GM23338 (cell line): ENCODE measurements at regions not wholly inside any gene's neighbourhood (a gene's known extent, or its start where the extent isn't known, plus 50 kb on each side); places are given as distances from the start of the nearest gene placed in this dataset.

Experiments used
- ATAC-seq: fragments of 200-7000 bp; cut with Tn5 transposase; 3 replicates; pipeline ENCODE4 v1.9.1; 2020
- DNase-seq: peaks from one replicate; pipeline ENCODE4 v3.0.0-alpha.2; 2015; ENCODE audit warnings: low spot score
- H2AFZ ChIP-seq: fragments of 200-600 bp; sonication (generic); 2 replicates; pipeline ENCODE4 v1.8.0; 2016; ENCODE audit warnings: antibody characterized with exemption, mild to moderate bottlenecking, moderate library complexity
- H3F3A ChIP-seq: fragments of 200-600 bp; sonication (generic); replicated peaks from 2 replicates; pipeline ENCODE4 v1.8.0; 2017; ENCODE audit warnings: antibody characterized with exemption, mixed run types, low read depth
- H3K27ac ChIP-seq: fragments of 200-600 bp; sonication (generic); 2 replicates; pipeline ENCODE4 v1.6.1; 2016; ENCODE audit warnings: low read depth
- H3K27me3 ChIP-seq: fragments of 200-600 bp; sonication (generic); 2 replicates; pipeline ENCODE4 v1.8.0; 2016; ENCODE audit warnings: mild to moderate bottlenecking, mixed run types, moderate library complexity; ENCODE audit not compliant: insufficient read depth
- H3K36me3 ChIP-seq: fragments of 200-600 bp; sonication (generic); 2 replicates; pipeline ENCODE4 v1.8.0; 2016; ENCODE audit warnings: mild to moderate bottlenecking; ENCODE audit not compliant: insufficient read depth
- H3K4me1 ChIP-seq: fragments of 200-600 bp; sonication (generic); 2 replicates; pipeline ENCODE4 v1.8.0; 2016; ENCODE audit warnings: mild to moderate bottlenecking, moderate library complexity; ENCODE audit not compliant: insufficient read depth
- H3K4me2 ChIP-seq: fragments of 200-600 bp; sonication (generic); 2 replicates; pipeline ENCODE4 v1.7.1; 2017; ENCODE audit warnings: mixed run types
- H3K4me3 ChIP-seq: fragments of 200-600 bp; sonication (generic); 2 replicates; pipeline ENCODE4 v1.6.1; 2016; ENCODE audit warnings: mixed run types
- H3K79me2 ChIP-seq: fragments of 200-600 bp; sonication (generic); replicated peaks from 2 replicates; pipeline ENCODE4 v1.8.0; 2017; ENCODE audit warnings: mild to moderate bottlenecking; ENCODE audit not compliant: insufficient read depth
- H3K9me2 ChIP-seq: fragments of 200-600 bp; sonication (generic); 2 replicates; pipeline ENCODE4 v1.8.0; 2017; ENCODE audit not compliant: insufficient read depth
- H4K20me1 ChIP-seq: fragments of 200-600 bp; sonication (generic); replicated peaks from 2 replicates; pipeline ENCODE4 v1.8.0; 2017; ENCODE audit warnings: mild to moderate bottlenecking; ENCODE audit not compliant: insufficient read depth
- H3K27ac Mint-ChIP-seq: 2 replicates; pipeline ENCODE4 v1.8.0; 2020; ENCODE audit warnings: inconsistent platforms, mild to moderate bottlenecking, moderate library complexity, mixed read lengths
- H3K27me3 Mint-ChIP-seq: 3 replicates; pipeline ENCODE4 v1.8.0; 2022; ENCODE audit warnings: low read depth, mild to moderate bottlenecking, moderate library complexity, mixed read lengths, inconsistent platforms; ENCODE audit not compliant: insufficient read depth, poor library complexity
- H3K36me3 Mint-ChIP-seq: 3 replicates; pipeline ENCODE4 v1.8.0; 2021; ENCODE audit warnings: low read depth, mild to moderate bottlenecking, inconsistent platforms, moderate library complexity, mixed read lengths
- H3K4me1 Mint-ChIP-seq: 3 replicates; pipeline ENCODE4 v1.8.0; 2020; ENCODE audit warnings: mild to moderate bottlenecking, inconsistent platforms, mixed read lengths
- H3K4me3 Mint-ChIP-seq: 3 replicates; pipeline ENCODE4 v1.8.0; 2021; ENCODE audit warnings: moderate library complexity, mild to moderate bottlenecking, inconsistent platforms, mixed read lengths
- H3K9me3 Mint-ChIP-seq: 3 replicates; pipeline ENCODE4 v1.8.0; 2020; ENCODE audit warnings: moderate library complexity, mild to moderate bottlenecking, inconsistent platforms, mixed read lengths
- CREB1 ChIP-seq: fragments of 250-450 bp; sonication (Bioruptor Pico); IDR thresholded peaks from 2 replicates; pipeline ENCODE4 v1.5.0; 2020; ENCODE audit warnings: low read depth, mild to moderate bottlenecking, moderate library complexity
- ETS1 ChIP-seq: IDR thresholded peaks from 2 replicates; pipeline ENCODE4 v1.6.1; 2016; ENCODE audit warnings: antibody characterized with exemption
- NANOG ChIP-seq: IDR thresholded peaks from 2 replicates; pipeline ENCODE4 v1.6.1; 2016; ENCODE audit warnings: antibody characterized with exemption, borderline replicate concordance
- POLR2AphosphoS5 ChIP-seq: IDR thresholded peaks from 2 replicates; pipeline ENCODE4 v1.6.1; 2016; ENCODE audit warnings: antibody characterized with exemption, low read depth
- STAT1 ChIP-seq: IDR thresholded peaks from one replicate; pipeline ENCODE4 v1.6.1; 2016; ENCODE audit warnings: antibody characterized with exemption; ENCODE audit not compliant: unreplicated experiment
- ZNF331 ChIP-seq: fragments of 250-450 bp; sonication (Bioruptor Pico); IDR thresholded peaks from 2 replicates; pipeline ENCODE4 v1.5.0; 2020; ENCODE audit warnings: low read depth, mild to moderate bottlenecking, moderate library complexity
- TF ChIP-seq, protein P1 (sequence below): fragments of 250-450 bp; sonication (Bioruptor Pico); IDR thresholded peaks from 2 replicates; pipeline ENCODE4 v1.5.0; 2020; ENCODE audit warnings: mild to moderate bottlenecking, moderate library complexity
- TF ChIP-seq, protein P2 (sequence below): IDR thresholded peaks from one replicate; pipeline ENCODE4 v1.6.1; 2018; ENCODE audit warnings: antibody characterized with exemption; ENCODE audit not compliant: unreplicated experiment

DNA sequence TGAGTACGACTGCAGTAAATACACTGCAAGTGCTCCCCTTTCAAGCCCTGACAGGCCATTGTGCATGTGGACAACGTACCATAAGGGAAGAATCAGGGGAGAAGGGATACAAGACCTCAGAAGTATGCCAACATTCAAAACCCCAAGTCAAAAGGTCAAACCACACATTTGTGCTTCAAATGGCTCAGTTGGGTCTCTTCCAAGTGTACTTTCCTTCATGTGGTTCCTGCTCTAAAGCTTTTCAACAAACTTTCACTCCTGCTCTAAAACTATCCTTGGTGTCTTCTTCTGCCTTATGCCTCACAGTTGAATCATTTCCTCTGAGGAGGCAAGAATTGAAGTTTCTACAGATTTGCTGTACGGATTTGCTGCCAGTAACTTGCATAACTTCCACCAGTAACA lies 305.7 kb upstream of the SLIT2 start:
- H3K36me3 ChIP-seq, result no peaks in the 10 kb centered on the region
- Mint-ChIP-seq H3K27ac (peak overlapping the region; percentile 56; the same call in 1 of the 2 replicates), H3K4me3 (no peak overlapping the region), H3K27me3 (no peaks in the 10 kb centered on the region), H3K36me3 (no peaks in the 10 kb centered on the region), H3K4me1 (peaks cover 17% of the 10 kb centered on the region), H3K9me3 (no peaks in the 10 kb centered on the region)
- TF ChIP-seq, protein P1, sequence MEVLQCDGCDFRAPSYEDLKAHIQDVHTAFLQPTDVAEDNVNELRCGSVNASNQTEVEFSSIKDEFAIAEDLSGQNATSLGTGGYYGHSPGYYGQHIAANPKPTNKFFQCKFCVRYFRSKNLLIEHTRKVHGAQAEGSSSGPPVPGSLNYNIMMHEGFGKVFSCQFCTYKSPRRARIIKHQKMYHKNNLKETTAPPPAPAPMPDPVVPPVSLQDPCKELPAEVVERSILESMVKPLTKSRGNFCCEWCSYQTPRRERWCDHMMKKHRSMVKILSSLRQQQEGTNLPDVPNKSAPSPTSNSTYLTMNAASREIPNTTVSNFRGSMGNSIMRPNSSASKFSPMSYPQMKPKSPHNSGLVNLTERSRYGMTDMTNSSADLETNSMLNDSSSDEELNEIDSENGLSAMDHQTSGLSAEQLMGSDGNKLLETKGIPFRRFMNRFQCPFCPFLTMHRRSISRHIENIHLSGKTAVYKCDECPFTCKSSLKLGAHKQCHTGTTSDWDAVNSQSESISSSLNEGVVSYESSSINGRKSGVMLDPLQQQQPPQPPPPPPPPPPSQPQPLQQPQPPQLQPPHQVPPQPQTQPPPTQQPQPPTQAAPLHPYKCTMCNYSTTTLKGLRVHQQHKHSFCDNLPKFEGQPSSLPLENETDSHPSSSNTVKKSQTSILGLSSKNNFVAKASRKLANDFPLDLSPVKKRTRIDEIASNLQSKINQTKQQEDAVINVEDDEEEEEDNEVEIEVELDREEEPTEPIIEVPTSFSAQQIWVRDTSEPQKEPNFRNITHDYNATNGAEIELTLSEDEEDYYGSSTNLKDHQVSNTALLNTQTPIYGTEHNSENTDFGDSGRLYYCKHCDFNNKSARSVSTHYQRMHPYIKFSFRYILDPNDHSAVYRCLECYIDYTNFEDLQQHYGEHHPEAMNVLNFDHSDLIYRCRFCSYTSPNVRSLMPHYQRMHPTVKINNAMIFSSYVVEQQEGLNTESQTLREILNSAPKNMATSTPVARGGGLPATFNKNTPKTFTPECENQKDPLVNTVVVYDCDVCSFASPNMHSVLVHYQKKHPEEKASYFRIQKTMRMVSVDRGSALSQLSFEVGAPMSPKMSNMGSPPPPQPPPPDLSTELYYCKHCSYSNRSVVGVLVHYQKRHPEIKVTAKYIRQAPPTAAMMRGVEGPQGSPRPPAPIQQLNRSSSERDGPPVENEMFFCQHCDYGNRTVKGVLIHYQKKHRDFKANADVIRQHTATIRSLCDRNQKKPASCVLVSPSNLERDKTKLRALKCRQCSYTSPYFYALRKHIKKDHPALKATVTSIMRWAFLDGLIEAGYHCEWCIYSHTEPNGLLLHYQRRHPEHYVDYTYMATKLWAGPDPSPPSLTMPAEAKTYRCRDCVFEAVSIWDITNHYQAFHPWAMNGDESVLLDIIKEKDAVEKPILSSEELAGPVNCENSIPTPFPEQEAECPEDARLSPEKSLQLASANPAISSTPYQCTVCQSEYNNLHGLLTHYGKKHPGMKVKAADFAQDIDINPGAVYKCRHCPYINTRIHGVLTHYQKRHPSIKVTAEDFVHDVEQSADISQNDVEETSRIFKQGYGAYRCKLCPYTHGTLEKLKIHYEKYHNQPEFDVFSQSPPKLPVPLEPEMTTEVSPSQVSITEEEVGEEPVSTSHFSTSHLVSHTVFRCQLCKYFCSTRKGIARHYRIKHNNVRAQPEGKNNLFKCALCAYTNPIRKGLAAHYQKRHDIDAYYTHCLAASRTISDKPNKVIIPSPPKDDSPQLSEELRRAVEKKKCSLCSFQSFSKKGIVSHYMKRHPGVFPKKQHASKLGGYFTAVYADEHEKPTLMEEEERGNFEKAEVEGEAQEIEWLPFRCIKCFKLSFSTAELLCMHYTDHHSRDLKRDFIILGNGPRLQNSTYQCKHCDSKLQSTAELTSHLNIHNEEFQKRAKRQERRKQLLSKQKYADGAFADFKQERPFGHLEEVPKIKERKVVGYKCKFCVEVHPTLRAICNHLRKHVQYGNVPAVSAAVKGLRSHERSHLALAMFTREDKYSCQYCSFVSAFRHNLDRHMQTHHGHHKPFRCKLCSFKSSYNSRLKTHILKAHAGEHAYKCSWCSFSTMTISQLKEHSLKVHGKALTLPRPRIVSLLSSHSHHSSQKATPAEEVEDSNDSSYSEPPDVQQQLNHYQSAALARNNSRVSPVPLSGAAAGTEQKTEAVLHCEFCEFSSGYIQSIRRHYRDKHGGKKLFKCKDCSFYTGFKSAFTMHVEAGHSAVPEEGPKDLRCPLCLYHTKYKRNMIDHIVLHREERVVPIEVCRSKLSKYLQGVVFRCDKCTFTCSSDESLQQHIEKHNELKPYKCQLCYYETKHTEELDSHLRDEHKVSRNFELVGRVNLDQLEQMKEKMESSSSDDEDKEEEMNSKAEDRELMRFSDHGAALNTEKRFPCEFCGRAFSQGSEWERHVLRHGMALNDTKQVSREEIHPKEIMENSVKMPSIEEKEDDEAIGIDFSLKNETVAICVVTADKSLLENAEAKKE (CRISPR knock-in tag), result no peak
- TF ChIP-seq ZNF331 (CRISPR knock-in tag) (no peak), CREB1 (no peak), STAT1 (no peak), POLR2AphosphoS5 (no peak), ETS1 (no peak), NANOG (no peak)
- TF ChIP-seq, protein P2, sequence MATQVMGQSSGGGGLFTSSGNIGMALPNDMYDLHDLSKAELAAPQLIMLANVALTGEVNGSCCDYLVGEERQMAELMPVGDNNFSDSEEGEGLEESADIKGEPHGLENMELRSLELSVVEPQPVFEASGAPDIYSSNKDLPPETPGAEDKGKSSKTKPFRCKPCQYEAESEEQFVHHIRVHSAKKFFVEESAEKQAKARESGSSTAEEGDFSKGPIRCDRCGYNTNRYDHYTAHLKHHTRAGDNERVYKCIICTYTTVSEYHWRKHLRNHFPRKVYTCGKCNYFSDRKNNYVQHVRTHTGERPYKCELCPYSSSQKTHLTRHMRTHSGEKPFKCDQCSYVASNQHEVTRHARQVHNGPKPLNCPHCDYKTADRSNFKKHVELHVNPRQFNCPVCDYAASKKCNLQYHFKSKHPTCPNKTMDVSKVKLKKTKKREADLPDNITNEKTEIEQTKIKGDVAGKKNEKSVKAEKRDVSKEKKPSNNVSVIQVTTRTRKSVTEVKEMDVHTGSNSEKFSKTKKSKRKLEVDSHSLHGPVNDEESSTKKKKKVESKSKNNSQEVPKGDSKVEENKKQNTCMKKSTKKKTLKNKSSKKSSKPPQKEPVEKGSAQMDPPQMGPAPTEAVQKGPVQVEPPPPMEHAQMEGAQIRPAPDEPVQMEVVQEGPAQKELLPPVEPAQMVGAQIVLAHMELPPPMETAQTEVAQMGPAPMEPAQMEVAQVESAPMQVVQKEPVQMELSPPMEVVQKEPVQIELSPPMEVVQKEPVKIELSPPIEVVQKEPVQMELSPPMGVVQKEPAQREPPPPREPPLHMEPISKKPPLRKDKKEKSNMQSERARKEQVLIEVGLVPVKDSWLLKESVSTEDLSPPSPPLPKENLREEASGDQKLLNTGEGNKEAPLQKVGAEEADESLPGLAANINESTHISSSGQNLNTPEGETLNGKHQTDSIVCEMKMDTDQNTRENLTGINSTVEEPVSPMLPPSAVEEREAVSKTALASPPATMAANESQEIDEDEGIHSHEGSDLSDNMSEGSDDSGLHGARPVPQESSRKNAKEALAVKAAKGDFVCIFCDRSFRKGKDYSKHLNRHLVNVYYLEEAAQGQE, result no peak
- H3K79me2 ChIP-seq, result no peaks in the 10 kb centered on the region
- no peaks in the 10 kb centered on the region for H4K20me1 ChIP-seq
- H3K9me2 ChIP-seq, result 0 out of 2 replicates have a peak, but pooled peaks cover 5% of the 10 kb centered on the region
- DNase-seq (no peak), ATAC-seq (no peak)
- H3K4me1 ChIP-seq, result peaks cover 7% of the 10 kb centered on the region; the same call in 1 of the 2 replicates
- H3K4me3 ChIP-seq, result no peak overlapping the region
- H3K27ac ChIP-seq, result no peak overlapping the region
- H2AFZ ChIP-seq, result peak overlapping the region; percentile 81
- no peaks in the 10 kb centered on the region for H3F3A ChIP-seq
- no peak overlapping the region for H3K4me2 ChIP-seq
- H3K27me3 ChIP-seq, result no peaks in the 10 kb centered on the region
